Lower leg skin (tissue), 4 donors: ENCODE measurements at regions not wholly inside any gene's neighbourhood (a gene's known extent, or its start where the extent isn't known, plus 50 kb on each side); places are given as distances from the start of the nearest gene placed in this dataset.

Experiments
- DNase-seq, 2 donors: peaks; one replicate each; pipeline ENCODE4 v3.0.0-alpha.2; 2019; ENCODE audit warnings: low spot score in 2 of 2
- H3K4me3 ChIP-seq: fragments of 200-600 bp; sonication (generic); 2 replicates; pipeline ENCODE4 v1.5.1; 2017; ENCODE audit warnings: mild to moderate bottlenecking, low read depth; ENCODE audit not compliant: poor library complexity, severe bottlenecking
- POLR2A ChIP-seq, 2 donors: fragments of 450-650 bp; IDR thresholded peaks; one replicate each; pipeline ENCODE4 v1.6.1; 2016 to 2017; ENCODE audit warnings: antibody characterized with exemption in 2 of 2, mild to moderate bottlenecking in 1 of 2, moderate library complexity in 1 of 2
- WGBS, 2 donors: methylation state at CpG; one replicate each; pipeline ENCODE4 v1.1.5; 2018; 5-methylcytosine and 5-hydroxymethylcytosine counted together
- intact Hi-C: fragments of 100-400 bp; cut with DNase I; formaldehyde crosslinking; loops from one replicate; pipeline ENCODE4 v1.15.0; 2023; ENCODE audit warnings: low total_unique reads
- TF ChIP-seq, protein P1 (sequence below), 3 donors: fragments of 450-650 bp; IDR thresholded peaks; one replicate each; pipeline ENCODE4 v1.5.1; 2016; ENCODE audit warnings: antibody characterized with exemption in 3 of 3, mild to moderate bottlenecking in 3 of 3, moderate library complexity in 2 of 3

DNA sequence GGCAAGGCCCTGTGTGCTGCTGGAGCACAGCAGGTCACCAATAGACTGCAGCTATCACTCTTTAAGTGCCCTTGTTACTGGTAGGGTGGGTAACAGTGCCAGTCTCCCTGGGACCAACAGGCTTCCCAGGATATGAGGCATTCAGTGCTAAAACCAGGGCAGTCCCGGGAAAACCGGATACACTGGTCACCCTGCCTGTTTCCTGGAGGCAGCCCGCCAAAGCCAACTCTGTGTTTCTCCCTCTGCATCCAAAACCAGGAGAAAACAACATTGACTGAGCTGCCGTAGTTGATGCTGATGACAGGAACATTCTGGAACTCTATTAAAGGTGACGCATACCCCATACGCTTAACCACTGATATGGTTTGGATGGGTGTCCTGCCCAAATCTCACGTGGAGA, 149.1 kb downstream of the SHANK2 start:
- no peak for TF ChIP-seq POLR2A (IDR thresholded peaks at IDR 0.05)
- TF ChIP-seq, protein P1, sequence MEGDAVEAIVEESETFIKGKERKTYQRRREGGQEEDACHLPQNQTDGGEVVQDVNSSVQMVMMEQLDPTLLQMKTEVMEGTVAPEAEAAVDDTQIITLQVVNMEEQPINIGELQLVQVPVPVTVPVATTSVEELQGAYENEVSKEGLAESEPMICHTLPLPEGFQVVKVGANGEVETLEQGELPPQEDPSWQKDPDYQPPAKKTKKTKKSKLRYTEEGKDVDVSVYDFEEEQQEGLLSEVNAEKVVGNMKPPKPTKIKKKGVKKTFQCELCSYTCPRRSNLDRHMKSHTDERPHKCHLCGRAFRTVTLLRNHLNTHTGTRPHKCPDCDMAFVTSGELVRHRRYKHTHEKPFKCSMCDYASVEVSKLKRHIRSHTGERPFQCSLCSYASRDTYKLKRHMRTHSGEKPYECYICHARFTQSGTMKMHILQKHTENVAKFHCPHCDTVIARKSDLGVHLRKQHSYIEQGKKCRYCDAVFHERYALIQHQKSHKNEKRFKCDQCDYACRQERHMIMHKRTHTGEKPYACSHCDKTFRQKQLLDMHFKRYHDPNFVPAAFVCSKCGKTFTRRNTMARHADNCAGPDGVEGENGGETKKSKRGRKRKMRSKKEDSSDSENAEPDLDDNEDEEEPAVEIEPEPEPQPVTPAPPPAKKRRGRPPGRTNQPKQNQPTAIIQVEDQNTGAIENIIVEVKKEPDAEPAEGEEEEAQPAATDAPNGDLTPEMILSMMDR (IDR thresholded peaks at IDR 0.05): no peak
- no peak overlapping the region for H3K4me3 ChIP-seq
- WGBS, 2 donors: 61 to 78% methylated on average over 7 of the region's 7 CpGs
- DNase-seq: peak in 1 of 2 donors; percentile 90
- intact Hi-C loops: loop anchor here (10.0 kb wide), 1 partner anchor 1128 kb away; no protein-coding TSS in a partner anchor

DNA sequence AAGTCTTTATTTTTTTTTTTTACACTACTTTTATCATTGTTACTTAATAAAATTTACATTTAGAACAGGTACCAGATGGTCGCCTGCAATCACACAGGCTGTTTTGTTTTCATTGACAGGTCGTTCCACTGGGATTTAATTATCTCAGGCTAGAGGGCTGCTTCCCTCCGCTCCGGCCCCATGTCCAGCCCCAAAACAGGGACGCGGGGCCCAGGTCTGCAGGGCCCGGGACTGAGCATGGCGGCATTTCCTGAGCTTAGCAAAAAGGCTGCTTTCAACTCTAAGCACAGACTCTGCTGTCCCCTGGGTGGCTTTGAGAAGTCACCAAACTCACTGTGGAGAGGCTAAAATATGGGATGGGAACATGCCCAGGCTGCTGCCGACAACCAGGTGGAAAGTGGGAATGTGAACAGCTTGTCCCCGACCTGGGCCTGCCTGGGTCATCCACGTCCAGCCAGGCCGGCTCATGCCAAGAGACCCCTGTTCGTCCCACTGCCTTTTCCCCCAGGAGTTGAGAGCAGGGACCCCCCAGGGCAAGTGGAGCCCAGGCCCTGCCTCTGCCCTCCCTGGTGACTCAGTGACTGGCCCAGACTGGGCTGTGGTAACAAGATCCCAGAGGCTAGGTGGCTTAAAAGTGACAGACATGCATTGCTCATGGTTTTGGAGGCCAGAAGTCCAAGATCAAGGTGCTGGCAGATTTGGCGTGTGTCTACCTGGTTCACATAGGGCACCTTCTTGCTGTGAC, 150.0 kb downstream of the SHANK2 start:
- no peak for DNase-seq
- intact Hi-C loops: loop anchor here (10.0 kb wide), 1 partner anchor 1128 kb away; no protein-coding TSS in a partner anchor
- 79 to 82% methylated on average over 14 of the region's 14 CpGs for WGBS, 2 donors
- no peak for TF ChIP-seq POLR2A (IDR thresholded peaks at IDR 0.05)
- TF ChIP-seq, protein P1 (IDR thresholded peaks at IDR 0.05): no peak
- H3K4me3 ChIP-seq: no peak overlapping the region

DNA sequence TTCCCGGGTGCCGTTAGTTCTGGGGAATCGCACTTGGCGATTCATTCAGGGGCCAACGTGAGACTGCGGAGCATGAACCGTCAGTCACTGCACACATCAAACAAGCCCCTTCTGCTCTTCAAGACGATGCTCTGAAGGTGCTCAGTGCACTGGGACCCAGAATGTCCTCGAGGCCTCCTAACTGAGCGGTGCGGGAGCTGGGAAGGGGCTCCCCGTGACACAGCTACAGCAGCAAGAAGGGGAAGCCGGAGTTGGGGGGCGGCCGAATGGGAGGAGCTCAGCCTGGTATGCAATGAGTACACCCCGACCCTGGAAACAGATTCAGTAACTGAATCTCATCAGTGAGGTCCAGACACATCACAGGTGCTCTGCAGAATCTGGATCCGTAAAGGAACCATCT, 150.8 kb downstream of the SHANK2 start:
- H3K4me3 ChIP-seq: no peak overlapping the region
- WGBS, 2 donors: 76 to 78% methylated on average over 17 of the region's 17 CpGs
- intact Hi-C loops: loop anchor here (10.0 kb wide), 1 partner anchor 1127 kb away; no protein-coding TSS in a partner anchor
- DNase-seq: no peak
- TF ChIP-seq, protein P1 (IDR thresholded peaks at IDR 0.05): no peak
- TF ChIP-seq POLR2A (IDR thresholded peaks at IDR 0.05): no peak

DNA sequence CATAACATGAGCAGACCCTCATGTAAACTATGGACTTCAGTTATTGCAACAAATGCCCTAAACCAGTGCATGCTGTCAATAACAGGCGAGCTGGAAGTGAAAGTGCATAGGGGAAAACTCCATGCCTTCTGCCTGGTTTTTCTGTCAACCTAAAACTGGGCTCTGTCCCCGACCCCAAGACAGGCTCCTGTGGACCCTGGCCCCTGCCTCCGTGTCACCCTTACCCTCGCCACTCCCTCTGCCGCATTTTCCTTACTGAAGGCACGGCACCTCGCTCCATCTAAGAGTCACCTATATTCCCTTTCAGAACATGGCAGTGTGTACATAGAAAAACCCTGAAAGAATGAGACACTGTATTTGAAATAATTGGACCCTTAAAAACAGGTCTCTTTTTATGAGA, 151.3 kb downstream of the SHANK2 start:
- no peak for DNase-seq
- intact Hi-C loops: loop anchor here (10.0 kb wide), 1 partner anchor 1126 kb away; no protein-coding TSS in a partner anchor
- no peak for TF ChIP-seq POLR2A (IDR thresholded peaks at IDR 0.05)
- 83 to 84% methylated on average over 7 of the region's 7 CpGs for WGBS, 2 donors
- H3K4me3 ChIP-seq: no peak overlapping the region

DNA sequence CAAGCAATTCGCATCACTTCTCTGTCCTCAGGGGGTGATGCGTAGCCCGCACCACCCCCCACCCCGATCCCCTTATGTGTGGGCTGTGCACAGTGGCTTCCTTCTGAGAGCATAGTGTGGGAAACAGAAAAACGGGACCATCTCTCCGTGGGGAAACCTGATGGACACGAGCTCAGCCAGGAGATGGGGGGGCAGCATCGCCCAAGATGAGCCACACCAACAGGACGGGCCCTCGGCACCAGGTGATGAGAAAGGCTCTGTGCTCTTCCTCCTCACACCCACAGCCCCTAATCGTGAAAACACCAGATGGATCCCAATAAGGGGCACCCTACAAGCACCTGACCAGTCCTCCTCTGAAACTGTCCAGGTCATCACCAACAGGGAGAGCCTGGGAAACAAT, 153.6 kb downstream of the SHANK2 start:
- H3K4me3 ChIP-seq: no peak overlapping the region
- WGBS, 2 donors: 84 to 87% methylated on average over 11 of the region's 11 CpGs
- no peak for TF ChIP-seq POLR2A (IDR thresholded peaks at IDR 0.05)
- TF ChIP-seq, protein P1 (IDR thresholded peaks at IDR 0.05): no peak
- intact Hi-C loops: no loop called here
- DNase-seq: no peak

DNA sequence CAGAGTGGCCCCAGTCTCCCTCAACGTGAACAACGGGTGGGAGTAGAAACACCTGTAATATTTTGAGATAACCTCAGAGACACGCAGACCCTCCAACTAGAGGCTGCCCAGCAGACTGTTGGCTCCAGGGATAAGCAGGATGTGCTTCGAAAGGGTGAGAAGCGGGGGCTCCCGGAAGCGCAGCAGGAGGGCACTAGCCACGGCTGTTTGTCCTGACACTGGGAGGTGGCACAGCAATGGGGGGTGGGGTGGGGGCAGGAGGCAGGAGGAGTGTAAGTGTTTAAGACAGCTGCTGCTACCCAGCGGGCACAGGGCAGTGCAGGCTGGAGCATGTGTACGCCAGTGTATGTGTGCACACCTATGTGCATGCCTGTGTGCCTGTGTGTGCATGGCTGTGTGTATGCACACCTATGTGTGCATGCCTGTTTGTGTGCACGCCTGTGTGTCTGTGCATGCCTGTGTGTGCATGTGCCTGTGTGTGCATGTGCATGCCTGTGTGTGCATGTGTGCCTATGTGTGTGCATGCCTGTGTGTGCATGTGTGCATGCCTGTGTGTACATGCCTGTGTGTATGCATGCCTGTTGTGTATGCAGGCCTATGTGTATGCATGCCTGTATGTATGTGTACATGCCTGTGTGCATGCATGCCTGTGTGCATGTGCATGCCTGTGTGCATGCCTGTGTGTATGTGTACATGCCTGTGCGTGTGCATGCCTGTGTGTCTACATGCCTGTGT, 154.7 kb downstream of the SHANK2 start:
- WGBS, 2 donors: 77 to 80% methylated on average over 12 of the region's 12 CpGs
- intact Hi-C loops: no loop called here
- DNase-seq: no peak
- H3K4me3 ChIP-seq: no peak overlapping the region
- no peak for TF ChIP-seq POLR2A (IDR thresholded peaks at IDR 0.05)
- TF ChIP-seq, protein P1 (IDR thresholded peaks at IDR 0.05): no peak
